Natural killer cell treated with Interleukin-12 subunit alpha and Interleukin-12 subunit beta and Interleukin-15 and Interleukin-18, amount 100 ng/mL, for 72 hours (primary cell): ENCODE measurements at regions not wholly inside any gene's neighbourhood (a gene's known extent, or its start where the extent isn't known, plus 50 kb on each side); places are given as distances from the start of the nearest gene placed in this dataset.
"Not testable (repeated sequence)": the region's sequence is repeated elsewhere in the genome, so short reads cannot be mapped to it uniquely, and the experiment has no call there.

Experiments
- ATAC-seq, 2 donors: fragments of 150-1000 bp; cut with Tn5 transposase in 1 of 2; sonication (Bioruptor Pico), chemical (Tn5 transposase) in 1 of 2; 2 replicates each; pipeline ENCODE4 v1.10.0; 2021
- DNase-seq: peaks from one replicate; pipeline ENCODE4 v3.0.0; 2022; ENCODE audit warnings: low spot score
- H3K27ac Mint-ChIP-seq, 2 donors: 1 replicate in 1 of 2; 2 replicates in 1 of 2; pipeline ENCODE4 v1.8.0; 2022; ENCODE audit warnings: mixed read lengths in 2 of 2, mild to moderate bottlenecking in 1 of 2, moderate library complexity in 1 of 2
- H3K27me3 Mint-ChIP-seq, 2 donors: 1 replicate in 1 of 2; 2 replicates in 1 of 2; pipeline ENCODE4 v1.8.0; 2022; ENCODE audit warnings: mixed read lengths in 2 of 2
- H3K36me3 Mint-ChIP-seq: one replicate; pipeline ENCODE4 v1.8.0; 2022; ENCODE audit warnings: mixed read lengths
- H3K4me1 Mint-ChIP-seq, 2 donors: 1 replicate in 1 of 2; 2 replicates in 1 of 2; pipeline ENCODE4 v1.8.0; 2022; ENCODE audit warnings: low read depth in 2 of 2, mixed read lengths in 2 of 2, mild to moderate bottlenecking in 1 of 2
- H3K4me3 Mint-ChIP-seq: one replicate; pipeline ENCODE4 v1.8.0; 2022; ENCODE audit warnings: mixed read lengths
- H3K9me3 Mint-ChIP-seq: 2 replicates; pipeline ENCODE4 v1.8.0; 2022; ENCODE audit warnings: mixed read lengths

DNA sequence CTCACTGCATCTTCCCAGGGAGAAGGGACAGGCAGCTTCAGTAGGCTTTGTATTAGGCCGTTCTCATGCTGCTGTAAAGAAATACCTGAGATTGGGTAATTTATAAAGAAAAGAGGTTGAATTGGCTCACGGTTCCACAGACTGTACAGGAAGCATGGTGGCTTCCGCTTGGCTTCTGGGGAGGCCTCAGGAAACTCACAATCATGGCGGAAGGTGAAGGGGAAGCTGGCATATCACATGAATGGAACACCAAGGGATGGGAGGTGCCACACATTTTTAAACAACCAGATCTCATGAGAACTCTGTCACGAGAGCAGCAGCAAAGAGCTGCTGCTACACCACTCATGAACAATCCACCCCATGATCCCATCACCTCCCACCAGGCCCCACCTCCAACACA, 182.2 kb upstream of the SFSWAP start:
- ATAC-seq (no peak), DNase-seq (no peak)
- Mint-ChIP-seq H3K4me1 (no peaks in the 10 kb centered on the region), H3K27ac (no peak overlapping the region), H3K9me3 (no peaks in the 10 kb centered on the region), H3K4me3 (no peak overlapping the region), H3K27me3 (peaks cover 7 to 8% of the 10 kb centered on the region in 2 donors), H3K36me3 (no peaks in the 10 kb centered on the region)

DNA sequence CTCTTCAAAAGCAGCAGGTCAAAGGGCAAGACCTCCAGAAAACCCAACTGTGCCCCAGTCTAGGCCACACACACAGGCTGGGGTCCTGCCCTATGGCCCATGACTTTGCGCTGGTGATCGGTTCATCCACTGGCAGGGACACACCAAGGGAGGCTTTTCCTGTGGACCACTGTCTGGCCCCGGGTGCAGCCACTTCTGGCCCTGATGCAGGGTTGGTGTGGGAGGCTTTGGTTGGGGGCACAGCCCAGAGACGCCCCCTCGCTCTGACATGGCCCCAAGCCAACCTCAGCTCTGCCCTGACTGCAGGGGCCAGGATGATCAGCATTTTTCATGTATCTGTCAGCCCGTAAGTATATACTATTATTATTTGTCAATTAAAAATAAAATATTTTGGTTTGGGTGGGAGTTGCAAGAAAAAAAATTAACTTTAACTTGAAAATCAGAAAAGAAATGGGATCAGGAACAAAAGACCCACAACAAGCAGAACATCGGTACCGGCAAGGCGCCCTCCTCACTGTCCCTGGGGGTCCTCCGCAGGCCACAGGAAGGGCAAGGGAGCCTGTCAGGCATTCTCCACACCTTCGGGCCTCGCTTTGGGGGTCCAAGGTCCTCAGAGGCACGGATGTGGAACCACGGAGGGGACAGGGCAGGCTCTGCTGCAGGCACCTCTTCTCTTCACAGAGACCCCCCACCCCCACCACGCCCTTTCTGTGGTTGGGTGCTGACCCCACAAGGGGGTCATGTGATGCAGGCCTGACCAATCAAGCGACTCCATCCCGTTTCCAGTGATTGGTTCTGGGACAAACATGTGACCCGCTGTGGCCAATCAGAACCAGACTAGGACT, 181.5 kb upstream of the SFSWAP start:
- Mint-ChIP-seq H3K4me1 (no peaks in the 10 kb centered on the region), H3K4me3 (no peak overlapping the region), H3K9me3 (no peaks in the 10 kb centered on the region), H3K36me3 (no peaks in the 10 kb centered on the region), H3K27me3 (peaks cover under 1 to 4% of the 10 kb centered on the region in 2 donors), H3K27ac (no peak overlapping the region)
- DNase-seq, result no peak
- no peak for ATAC-seq

DNA sequence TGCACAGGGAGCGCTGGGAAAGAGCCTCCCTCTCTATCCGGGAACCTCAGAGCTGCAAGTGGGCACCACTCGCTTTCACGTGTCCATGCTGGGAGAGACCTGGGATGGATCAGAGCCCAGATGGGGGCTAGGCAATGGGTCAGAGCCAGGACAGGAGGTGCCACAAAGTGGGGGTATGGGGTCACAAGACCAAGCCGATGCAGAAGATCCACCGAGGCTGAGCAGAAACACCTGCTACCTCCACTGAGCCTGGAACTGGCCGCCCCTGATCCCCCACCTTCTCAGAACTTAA, 180.9 kb upstream of the SFSWAP start:
- Mint-ChIP-seq H3K4me1 (no peaks in the 10 kb centered on the region), H3K27me3 (peaks cover 0 to 3% of the 10 kb centered on the region in 2 donors), H3K36me3 (no peaks in the 10 kb centered on the region), H3K9me3 (no peaks in the 10 kb centered on the region), H3K4me3 (no peak overlapping the region), H3K27ac (no peak overlapping the region)
- no peak for ATAC-seq
- DNase-seq, result no peak

DNA sequence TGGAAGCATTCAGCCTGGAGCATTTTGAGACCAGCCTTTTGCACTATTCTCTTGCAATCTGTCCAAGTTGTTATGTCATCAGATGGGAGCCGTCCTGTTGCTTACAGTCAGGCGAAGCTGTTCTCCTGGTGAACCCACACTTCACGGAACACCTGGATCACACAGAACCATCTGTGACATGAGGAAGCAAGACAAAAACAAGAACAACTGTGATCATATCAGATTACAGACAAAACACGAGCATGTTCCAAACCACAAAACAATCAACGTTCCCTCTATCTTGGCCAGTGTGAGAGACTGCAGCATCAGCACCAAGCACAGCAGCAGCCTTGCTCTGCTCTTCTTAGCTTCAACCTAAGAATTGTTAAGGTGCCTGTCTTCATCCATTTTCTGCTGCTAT, 180.5 kb upstream of the SFSWAP start:
- Mint-ChIP-seq H3K9me3 (no peaks in the 10 kb centered on the region), H3K27me3 (peaks cover 0 to 3% of the 10 kb centered on the region in 2 donors), H3K4me1 (no peaks in the 10 kb centered on the region), H3K36me3 (no peaks in the 10 kb centered on the region), H3K27ac (no peak overlapping the region), H3K4me3 (no peak overlapping the region)
- DNase-seq (no peak), ATAC-seq (no peak)

DNA sequence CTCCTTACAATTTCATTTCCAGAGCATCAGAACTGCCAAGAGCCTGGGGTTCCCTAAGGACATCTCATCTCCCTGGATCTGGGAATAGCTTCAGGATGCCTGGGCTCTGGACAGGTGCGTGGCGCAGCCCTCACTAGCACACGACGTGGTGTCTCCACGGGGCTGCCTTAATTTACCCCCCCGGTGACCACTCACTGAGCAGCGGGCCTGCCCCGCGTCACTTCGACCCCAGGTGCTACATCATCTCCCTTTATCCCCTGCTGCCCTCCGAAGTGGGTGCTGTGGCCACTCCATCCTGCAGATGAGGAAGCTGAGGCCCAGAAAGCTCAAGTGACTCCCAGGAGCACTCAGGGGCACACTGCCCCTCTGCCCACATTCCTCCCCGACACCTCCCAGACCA, 177.8 kb upstream of the SFSWAP start:
- H3K27ac Mint-ChIP-seq, result no peak overlapping the region
- no peaks in the 10 kb centered on the region for H3K9me3 Mint-ChIP-seq
- DNase-seq, result no peak
- no peaks in the 10 kb centered on the region for H3K36me3 Mint-ChIP-seq
- peaks cover 0 to 3% of the 10 kb centered on the region in 2 donors for H3K27me3 Mint-ChIP-seq
- H3K4me1 Mint-ChIP-seq, result no peaks in the 10 kb centered on the region
- H3K4me3 Mint-ChIP-seq, result no peak overlapping the region
- ATAC-seq, result no peak

DNA sequence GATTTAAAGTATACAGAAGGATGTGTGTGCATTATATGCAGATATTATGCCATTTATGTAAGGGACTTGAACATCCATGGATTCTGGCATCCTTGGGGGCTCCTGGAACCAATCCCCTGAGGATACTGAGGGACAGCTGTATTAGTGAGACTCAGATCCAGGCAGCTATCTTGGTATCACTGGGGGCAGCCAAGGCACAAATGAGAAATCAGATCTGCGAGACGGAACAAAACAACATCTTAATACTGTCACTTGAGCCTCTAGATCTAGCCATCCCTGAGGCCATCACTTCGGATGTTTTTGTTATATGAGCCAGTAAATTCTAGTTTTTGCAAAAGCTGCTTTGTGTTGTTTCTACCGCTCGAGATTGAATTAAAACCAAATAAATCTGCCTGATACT, 175.1 kb upstream of the SFSWAP start:
- Mint-ChIP-seq H3K36me3 (no peaks in the 10 kb centered on the region), H3K9me3 (no peaks in the 10 kb centered on the region), H3K4me1 (no peaks in the 10 kb centered on the region), H3K4me3 (no peak overlapping the region), H3K27ac (no peak overlapping the region), H3K27me3 (peaks cover 0 to 3% of the 10 kb centered on the region in 2 donors)
- no peak for DNase-seq
- ATAC-seq, result no peak

DNA sequence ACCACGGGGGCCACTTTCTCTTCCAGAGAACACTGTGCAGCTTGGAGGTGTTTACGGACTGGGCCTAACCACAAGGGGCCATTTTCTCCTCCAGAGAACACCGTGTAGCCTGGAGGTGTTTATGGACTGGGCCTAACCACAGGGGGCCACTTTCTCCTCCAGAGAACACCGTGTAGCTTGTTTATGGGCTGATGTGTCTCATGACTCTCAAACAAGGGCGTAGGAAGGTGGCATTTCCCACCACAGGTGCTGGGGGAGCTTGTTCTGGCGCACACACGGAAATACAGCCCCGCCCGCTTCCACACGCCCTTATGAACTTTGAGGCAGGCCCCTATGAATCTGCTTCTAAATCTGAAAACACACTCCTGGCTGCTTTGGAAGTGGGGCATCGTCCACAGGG, 174.6 kb upstream of the SFSWAP start:
- Mint-ChIP-seq H3K4me1 (no peaks in the 10 kb centered on the region), H3K27ac (no peak overlapping the region), H3K4me3 (no peak overlapping the region), H3K9me3 (no peaks in the 10 kb centered on the region), H3K27me3 (peaks cover 0 to 3% of the 10 kb centered on the region in 2 donors), H3K36me3 (no peaks in the 10 kb centered on the region)
- ATAC-seq (no peak), DNase-seq (no peak)

DNA sequence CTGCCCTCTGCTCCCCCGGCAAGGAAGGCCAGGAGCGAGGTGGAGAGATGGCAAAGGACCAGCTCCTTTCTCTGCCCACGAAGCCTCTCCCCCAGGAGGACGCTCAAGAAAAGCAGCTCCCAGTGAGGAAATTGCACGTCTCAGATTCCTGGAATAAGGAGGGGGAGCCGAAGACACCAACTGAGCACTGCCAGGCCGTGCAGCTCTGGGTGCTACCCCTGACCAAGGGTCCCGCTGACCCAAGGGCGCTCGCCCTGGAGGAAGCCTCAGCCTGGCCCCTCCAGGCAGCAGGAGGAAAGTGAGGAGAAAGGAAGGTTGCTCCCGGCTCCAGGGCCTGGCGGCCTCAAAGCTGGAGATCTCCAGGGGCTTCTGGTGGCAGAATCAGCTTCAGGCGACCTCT, 174.1 kb upstream of the SFSWAP start:
- ATAC-seq (no peak), DNase-seq (no peak)
- Mint-ChIP-seq H3K36me3 (no peaks in the 10 kb centered on the region), H3K4me3 (no peak overlapping the region), H3K9me3 (no peaks in the 10 kb centered on the region), H3K27me3 (peaks cover 0 to 3% of the 10 kb centered on the region in 2 donors), H3K27ac (no peak overlapping the region), H3K4me1 (no peaks in the 10 kb centered on the region)

DNA sequence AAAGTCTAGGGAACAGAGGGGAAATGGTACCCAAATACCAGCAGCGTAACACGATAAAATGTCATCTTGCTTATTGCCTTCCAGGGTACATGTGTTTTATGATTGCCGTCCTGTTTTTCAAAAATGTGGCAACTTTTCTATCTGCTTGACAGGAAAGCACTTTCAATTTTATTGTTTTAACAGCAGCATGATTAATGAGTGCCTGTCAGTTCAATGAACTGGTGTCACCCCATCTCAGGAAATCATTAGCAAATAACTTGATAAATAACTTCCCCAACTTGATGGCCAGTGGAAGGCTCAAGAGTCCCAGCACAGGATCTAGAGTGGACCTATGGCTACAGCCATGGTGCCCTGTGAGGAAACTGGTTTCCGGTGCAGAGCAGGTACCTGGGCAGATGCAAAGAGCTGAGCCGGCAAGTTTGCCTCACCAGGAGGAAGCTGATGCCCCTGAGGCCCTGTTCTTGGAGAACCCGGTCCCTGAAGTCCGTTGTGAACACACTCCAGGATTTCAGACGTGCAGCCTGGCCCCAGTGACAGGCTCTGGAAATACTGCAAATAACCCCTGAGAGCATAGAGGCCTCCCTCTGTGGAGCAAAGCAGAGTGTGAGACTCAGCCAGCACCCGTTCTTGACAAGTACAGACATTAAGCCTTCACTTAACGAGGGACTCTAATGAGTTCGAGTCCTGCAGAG, 173.5 kb upstream of the SFSWAP start:
- no peak overlapping the region for H3K4me3 Mint-ChIP-seq
- ATAC-seq, result no peak
- no peaks in the 10 kb centered on the region for H3K36me3 Mint-ChIP-seq
- H3K27ac Mint-ChIP-seq, result no peak overlapping the region
- no peaks in the 10 kb centered on the region for H3K4me1 Mint-ChIP-seq
- H3K27me3 Mint-ChIP-seq, result no peaks in the 10 kb centered on the region
- no peak for DNase-seq
- no peaks in the 10 kb centered on the region for H3K9me3 Mint-ChIP-seq

DNA sequence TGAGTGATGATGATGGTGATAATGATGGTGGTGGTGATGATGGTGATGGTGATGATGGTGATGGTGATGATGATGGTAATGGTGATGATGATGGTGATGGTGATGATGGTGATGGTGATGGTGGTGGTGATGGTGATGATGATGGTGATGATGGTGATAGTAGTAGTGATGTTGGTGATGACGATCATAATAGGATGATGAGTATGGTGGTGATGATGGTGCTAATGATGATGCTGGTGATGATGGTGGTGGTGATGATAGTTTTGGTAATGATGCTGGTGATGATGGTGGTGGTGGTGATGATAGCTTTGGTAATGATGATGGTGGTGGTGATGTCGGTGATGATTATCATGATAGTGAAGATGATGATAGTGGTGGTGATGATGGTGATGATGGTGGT, 171.5 kb upstream of the SFSWAP start:
- H3K27ac Mint-ChIP-seq, result no peak overlapping the region
- DNase-seq (no peak), ATAC-seq (no peak)
- H3K36me3 Mint-ChIP-seq, result no peaks in the 10 kb centered on the region
- H3K9me3 Mint-ChIP-seq, result no peaks in the 10 kb centered on the region
- no peaks in the 10 kb centered on the region for H3K27me3 Mint-ChIP-seq
- H3K4me1 Mint-ChIP-seq, result no peaks in the 10 kb centered on the region
- H3K4me3 Mint-ChIP-seq, result no peak overlapping the region

DNA sequence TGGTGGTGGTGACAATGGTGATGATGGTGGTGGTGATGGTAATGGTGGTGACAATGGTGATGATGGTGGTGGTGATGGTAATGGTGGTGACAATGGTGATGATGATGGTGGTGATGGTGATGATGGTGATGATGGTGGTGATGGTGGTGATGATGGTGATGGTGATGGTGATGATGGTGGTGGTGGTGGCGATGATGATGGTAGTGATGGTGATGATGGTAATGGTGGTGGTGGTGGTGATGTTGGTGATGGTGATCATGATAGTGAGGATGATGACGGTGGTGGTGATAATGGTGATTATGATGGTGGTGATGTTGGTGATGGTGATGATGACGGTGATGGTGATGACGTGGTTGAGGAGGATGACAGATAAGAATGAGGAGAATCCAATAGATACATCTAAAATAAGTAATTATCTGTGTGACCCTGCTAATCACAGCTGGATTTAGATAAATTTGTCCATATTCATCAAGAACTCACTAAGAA, 170.7 kb upstream of the SFSWAP start:
- H3K4me3 Mint-ChIP-seq, result no peak overlapping the region
- DNase-seq, result no peak
- ATAC-seq, result no peak
- no peaks in the 10 kb centered on the region for H3K36me3 Mint-ChIP-seq
- H3K27me3 Mint-ChIP-seq, result no peaks in the 10 kb centered on the region
- no peak overlapping the region for H3K27ac Mint-ChIP-seq
- no peaks in the 10 kb centered on the region for H3K9me3 Mint-ChIP-seq
- H3K4me1 Mint-ChIP-seq, result no peaks in the 10 kb centered on the region

DNA sequence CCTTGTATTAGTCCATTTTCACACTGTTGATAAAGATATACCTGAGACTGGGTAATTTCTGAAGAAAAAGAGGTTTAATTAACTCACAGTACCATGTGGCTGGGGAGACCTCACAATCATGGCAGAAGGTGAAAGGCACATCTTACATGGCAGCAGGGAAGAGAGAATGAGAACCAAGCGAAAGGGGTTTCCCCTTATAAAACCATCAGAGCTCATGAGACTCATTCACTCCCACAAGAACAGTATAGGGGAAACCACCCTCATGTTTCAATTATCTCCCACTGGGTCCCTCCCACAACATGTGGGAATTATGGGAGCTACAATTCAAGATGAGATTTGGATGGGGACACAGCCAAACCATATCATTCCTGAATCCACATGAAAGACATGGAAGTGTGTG, 169.4 kb upstream of the SFSWAP start:
- H3K27me3 Mint-ChIP-seq, H3K4me3 Mint-ChIP-seq: not testable (repeated sequence)

DNA sequence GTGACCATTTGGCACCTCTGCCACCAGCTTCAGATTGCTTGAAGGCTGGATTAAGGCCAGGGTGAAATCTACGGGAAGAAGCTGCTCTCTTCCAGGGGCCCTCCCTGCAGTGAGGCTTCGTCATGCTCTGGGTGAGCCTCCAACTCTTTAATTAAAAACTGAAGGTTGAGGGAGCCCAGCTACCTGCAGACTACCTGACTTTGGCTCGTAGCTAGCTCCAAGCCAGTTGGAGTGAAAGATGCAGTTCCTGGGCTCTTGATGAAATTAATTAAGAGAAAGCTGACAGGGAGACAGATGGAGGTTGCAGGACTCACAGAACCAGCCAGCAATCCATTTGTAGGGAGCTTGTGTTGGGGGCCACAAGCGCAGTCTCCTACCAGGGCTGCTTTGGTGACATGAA, 168.5 kb upstream of the SFSWAP start:
- ATAC-seq (no peak), DNase-seq (no peak)
- H3K9me3 Mint-ChIP-seq, result no peaks in the 10 kb centered on the region
- H3K27me3 Mint-ChIP-seq, result peaks cover 0 to 2% of the 10 kb centered on the region in 2 donors
- H3K4me1 Mint-ChIP-seq, result no peaks in the 10 kb centered on the region
- H3K36me3 Mint-ChIP-seq, result no peaks in the 10 kb centered on the region
- no peak overlapping the region for H3K4me3 Mint-ChIP-seq
- no peak overlapping the region for H3K27ac Mint-ChIP-seq

More for the DNA sequence above, 169.4 kb upstream of the SFSWAP start:
- not testable (repeated sequence) for DNase-seq, H3K36me3 Mint-ChIP-seq, ATAC-seq, H3K9me3 Mint-ChIP-seq, H3K27ac Mint-ChIP-seq, H3K4me1 Mint-ChIP-seq

DNA sequence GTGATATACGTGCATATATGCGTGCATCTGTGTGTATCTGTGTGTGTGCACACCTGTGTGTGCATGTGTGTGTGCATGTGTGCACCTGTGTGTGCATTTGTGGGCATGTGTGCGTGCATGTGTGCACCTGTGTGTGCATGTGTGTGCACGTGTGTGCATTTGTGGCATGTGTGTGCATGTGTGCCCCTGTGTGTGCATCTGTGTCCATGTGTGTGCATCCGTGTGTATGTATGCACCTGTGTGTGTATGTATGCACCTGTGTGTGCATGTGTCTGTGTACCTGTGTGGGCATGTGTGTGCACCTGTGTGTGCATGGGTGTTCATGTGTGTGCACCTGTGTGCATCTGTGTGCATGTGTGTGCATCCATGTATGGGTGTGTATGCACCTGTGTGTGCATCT, 167.8 kb upstream of the SFSWAP start:
- no peaks in the 10 kb centered on the region for H3K4me1 Mint-ChIP-seq

More for the DNA sequence above, 167.8 kb upstream of the SFSWAP start:
- peak in 1 of 2 donors; percentile 17 for ATAC-seq
- no peak for DNase-seq
- Mint-ChIP-seq H3K27ac (no peak overlapping the region), H3K9me3 (no peaks in the 10 kb centered on the region), H3K36me3 (no peaks in the 10 kb centered on the region), H3K27me3 (peaks cover 0 to 2% of the 10 kb centered on the region in 2 donors), H3K4me3 (no peak overlapping the region)
